Vagina (tissue), 2 donors: ENCODE measurements at regions not wholly inside any gene's neighbourhood (a gene's known extent, or its start where the extent isn't known, plus 50 kb on each side); places are given as distances from the start of the nearest gene placed in this dataset.

Experiments
- DNase-seq, 2 donors: peaks; one replicate each; pipeline ENCODE4 v3.0.0-alpha.2; 2017; ENCODE audit errors: extremely low spot score in 2 of 2
- H3K27ac ChIP-seq: fragments of 200-600 bp; sonication (generic); one replicate; pipeline ENCODE4 v1.5.1; 2019
- H3K27me3 ChIP-seq: fragments of 200-600 bp; sonication (generic); one replicate; pipeline ENCODE4 v1.5.1; 2019
- H3K36me3 ChIP-seq, 2 donors: fragments of 200-600 bp; sonication (generic); one replicate each; pipeline ENCODE4 v1.5.1; 2017 to 2019
- H3K4me1 ChIP-seq: fragments of 200-600 bp; sonication (generic); one replicate; pipeline ENCODE4 v1.5.1; 2019
- H3K4me3 ChIP-seq, 2 donors: fragments of 200-600 bp; sonication (generic); 1 replicate in 1 of 2; 2 replicates in 1 of 2; pipeline ENCODE4 v1.5.1; 2016 to 2019
- H3K9me3 ChIP-seq: fragments of 200-600 bp; sonication (generic); one replicate; pipeline ENCODE4 v1.5.1; 2019
- CTCF ChIP-seq, 3 experiments: fragments of 450-650 bp in 2 of 3; fragments of 200-600 bp in 1 of 3; sonication (generic) in 1 of 3; IDR thresholded peaks; one replicate each; pipeline ENCODE4 v1.5.1; 2017 to 2019; ENCODE audit warnings: antibody characterized with exemption in 3 of 3, mild to moderate bottlenecking in 2 of 3, moderate library complexity in 2 of 3
- POLR2A ChIP-seq, 2 donors: fragments of 450-650 bp; IDR thresholded peaks; one replicate each; pipeline ENCODE4 v1.6.1; 2017; ENCODE audit warnings: antibody characterized with exemption in 2 of 2, mild to moderate bottlenecking in 2 of 2, moderate library complexity in 2 of 2
- POLR2AphosphoS5 ChIP-seq, 2 donors: sonication (generic); formaldehyde crosslinking; IDR thresholded peaks; one replicate each; pipeline ENCODE4 v1.9.0; 2017; ENCODE audit warnings: antibody characterized with exemption in 2 of 2, mild to moderate bottlenecking in 2 of 2, low read depth in 1 of 2; ENCODE audit not compliant: insufficient read depth in 1 of 2
- intact Hi-C: fragments of 100-400 bp; cut with DNase I; formaldehyde crosslinking; loops from one replicate; pipeline ENCODE4 v1.15.1; 2023

- no peak for TF ChIP-seq CTCF (IDR thresholded peaks at IDR 0.05)
- no peak for TF ChIP-seq POLR2A (IDR thresholded peaks at IDR 0.05)
- TF ChIP-seq POLR2AphosphoS5 (IDR thresholded peaks at IDR 0.05; ENCODE audit: insufficient read depth in 1 of 2, low read depth in 1 of 2), result no peak
- Histone ChIP-seq H3K4me1 (no peaks in the 10 kb centered on the region), H3K27me3 (no peaks in the 10 kb centered on the region), H3K36me3 (no peaks in the 10 kb centered on the region), H3K27ac (no peak overlapping the region), H3K4me3 (no peak overlapping the region), H3K9me3 (no peaks in the 10 kb centered on the region)
- no peak for DNase-seq
- intact Hi-C loops, result no loop called here
These were observed 176.6 kb downstream of the RBFOX3 start for GRCh38 chr17:79434215-79434614.

GRCh38 chr17:79433379-79433778 lies 177.5 kb downstream of the RBFOX3 start:
- H3K9me3 ChIP-seq, result no peaks in the 10 kb centered on the region
- intact Hi-C loops, result no loop called here
- no peaks in the 10 kb centered on the region for H3K36me3 ChIP-seq
- no peak for DNase-seq
- H3K27ac ChIP-seq, result no peak overlapping the region
- TF ChIP-seq POLR2A (IDR thresholded peaks at IDR 0.05) (no peak), POLR2AphosphoS5 (IDR thresholded peaks at IDR 0.05; ENCODE audit: insufficient read depth in 1 of 2, low read depth in 1 of 2) (no peak), CTCF (IDR thresholded peaks at IDR 0.05) (no peak)
- no peak overlapping the region for H3K4me3 ChIP-seq
- no peaks in the 10 kb centered on the region for H3K27me3 ChIP-seq
- H3K4me1 ChIP-seq, result no peaks in the 10 kb centered on the region

- H3K27me3 ChIP-seq, result no peaks in the 10 kb centered on the region
- H3K9me3 ChIP-seq, result no peaks in the 10 kb centered on the region
- intact Hi-C loops, result no loop called here
- no peaks in the 10 kb centered on the region for H3K4me1 ChIP-seq
- DNase-seq, result no peak
- TF ChIP-seq CTCF (IDR thresholded peaks at IDR 0.05), result no peak
- TF ChIP-seq POLR2AphosphoS5 (IDR thresholded peaks at IDR 0.05; ENCODE audit: insufficient read depth in 1 of 2, low read depth in 1 of 2), result no peak
- TF ChIP-seq POLR2A (IDR thresholded peaks at IDR 0.05), result no peak
- H3K36me3 ChIP-seq, result no peaks in the 10 kb centered on the region
- H3K4me3 ChIP-seq, result no peak overlapping the region
- no peak overlapping the region for H3K27ac ChIP-seq
These were observed 179.7 kb downstream of the RBFOX3 start for GRCh38 chr17:79431175-79431574.

GRCh38 chr17:79429864-79430494 lies 180.9 kb downstream of the RBFOX3 start:
- Histone ChIP-seq H3K27ac (no peak overlapping the region), H3K9me3 (no peaks in the 10 kb centered on the region), H3K4me1 (no peaks in the 10 kb centered on the region), H3K36me3 (no peaks in the 10 kb centered on the region), H3K4me3 (no peak overlapping the region), H3K27me3 (no peaks in the 10 kb centered on the region)
- intact Hi-C loops, result no loop called here
- no peak for DNase-seq
- TF ChIP-seq CTCF (IDR thresholded peaks at IDR 0.05), result no peak
- TF ChIP-seq POLR2AphosphoS5 (IDR thresholded peaks at IDR 0.05; ENCODE audit: insufficient read depth in 1 of 2, low read depth in 1 of 2), result no peak
- TF ChIP-seq POLR2A (IDR thresholded peaks at IDR 0.05), result no peak

- Histone ChIP-seq H3K27me3 (no peaks in the 10 kb centered on the region), H3K27ac (no peak overlapping the region), H3K4me1 (no peaks in the 10 kb centered on the region), H3K9me3 (no peaks in the 10 kb centered on the region), H3K4me3 (no peak overlapping the region), H3K36me3 (no peaks in the 10 kb centered on the region)
- intact Hi-C loops, result no loop called here
- DNase-seq, result no peak
- TF ChIP-seq POLR2AphosphoS5 (IDR thresholded peaks at IDR 0.05; ENCODE audit: insufficient read depth in 1 of 2, low read depth in 1 of 2), result no peak
- no peak for TF ChIP-seq POLR2A (IDR thresholded peaks at IDR 0.05)
- TF ChIP-seq CTCF (IDR thresholded peaks at IDR 0.05), result no peak
These were observed 181.9 kb downstream of the RBFOX3 start for GRCh38 chr17:79428988-79429387.
